ENCODE measurements at regions not wholly inside any gene's neighbourhood (a gene's known extent, or its start where the extent isn't known, plus 50 kb on each side); places are given as distances from the start of the nearest gene placed in this dataset.
"Not testable (repeated sequence)": the region's sequence is repeated elsewhere in the genome, so short reads cannot be mapped to it uniquely, and the experiment has no call there.

GRCh38 chr17:5869041-5869745, 201.0 kb upstream of the WSCD1 start:
- no peak for DNase-seq (ENCODE audit: low read depth)

GRCh38 chr17:5870231-5870953, 199.8 kb upstream of the WSCD1 start:
- no peak for DNase-seq (ENCODE audit: low read depth)

- DNase-seq (ENCODE audit: low read depth) = no peak
These were observed 198.5 kb upstream of the WSCD1 start for GRCh38 chr17:5871666-5872065.

GRCh38 chr17:5872831-5873230, 197.3 kb upstream of the WSCD1 start:
- no peak for DNase-seq (ENCODE audit: low read depth)

GRCh38 chr17:5873781-5874180, 196.4 kb upstream of the WSCD1 start:
- no peak for DNase-seq (ENCODE audit: low read depth)

- no peak for DNase-seq (ENCODE audit: low read depth)
These were observed 195.7 kb upstream of the WSCD1 start for GRCh38 chr17:5874486-5874885.

GRCh38 chr17:5877366-5877765, 192.8 kb upstream of the WSCD1 start:
- DNase-seq (ENCODE audit: low read depth) = no peak

GRCh38 chr17:5877948-5878347, 192.2 kb upstream of the WSCD1 start:
- DNase-seq (ENCODE audit: low read depth) = no peak

GRCh38 chr17:5881849-5882248, 188.3 kb upstream of the WSCD1 start:
- DNase-seq (ENCODE audit: low read depth) = no peak

GRCh38 chr17:5883775-5884665, 186.2 kb upstream of the WSCD1 start:
- no peak for DNase-seq (ENCODE audit: low read depth)

GRCh38 chr17:5885336-5885735, 184.8 kb upstream of the WSCD1 start:
- DNase-seq (ENCODE audit: low read depth) = no peak

- no peak for DNase-seq (ENCODE audit: low read depth)
These were observed 181.4 kb upstream of the WSCD1 start for GRCh38 chr17:5888811-5889210.

GRCh38 chr17:5892921-5893675, 177.1 kb upstream of the WSCD1 start:
- DNase-seq (ENCODE audit: low read depth) = no peak

GRCh38 chr17:5893741-5894140, 176.4 kb upstream of the WSCD1 start:
- no peak for DNase-seq (ENCODE audit: low read depth)

- DNase-seq (ENCODE audit: low read depth) = no peak
These were observed 174.9 kb upstream of the WSCD1 start for GRCh38 chr17:5895276-5895675.

GRCh38 chr17:5896215-5896614, 174.0 kb upstream of the WSCD1 start:
- DNase-seq (ENCODE audit: low read depth) = no peak

GRCh38 chr17:5897275-5897911, 172.8 kb upstream of the WSCD1 start:
- no peak for DNase-seq (ENCODE audit: low read depth)

GRCh38 chr17:5897981-5898380, 172.2 kb upstream of the WSCD1 start:
- DNase-seq (ENCODE audit: low read depth) = not testable (repeated sequence)

GRCh38 chr17:5898406-5898805, 171.8 kb upstream of the WSCD1 start:
- DNase-seq (ENCODE audit: low read depth) = no peak

- no peak for DNase-seq (ENCODE audit: low read depth)
These were observed 170.5 kb upstream of the WSCD1 start for GRCh38 chr17:5899496-5900195.

GRCh38 chr17:5901731-5902130, 168.4 kb upstream of the WSCD1 start:
- DNase-seq (ENCODE audit: low read depth) = no peak

Data from activated gamma-delta T cell treated with anti-CD3 and anti-CD28 coated beads, Interleukin-2, amount 50 U/mL, for 16 hours (primary cell).